OCI-M2 (cell line): ENCODE measurements at regions not wholly inside any gene's neighbourhood (a gene's known extent, or its start where the extent isn't known, plus 50 kb on each side); places are given as distances from the start of the nearest gene placed in this dataset.

Experiments used
- DNase-seq: peaks from one replicate; lab custom pipeline; 2025; ENCODE audit not compliant: unreplicated experiment; lab: John Stamatoyannopoulos, UW

GRCh38 chr17:36755586-36755985, 154.2 kb downstream of the MRM1 start:
- DNase-seq: no peak

- DNase-seq: no peak
Observed at GRCh38 chr17:36756695-36757094, 155.3 kb downstream of the MRM1 start.

GRCh38 chr17:36760425-36760824, 159.0 kb downstream of the MRM1 start:
- no peak for DNase-seq

GRCh38 chr17:36761203-36761950, 160.0 kb downstream of the MRM1 start:
- DNase-seq: no peak

DNA sequence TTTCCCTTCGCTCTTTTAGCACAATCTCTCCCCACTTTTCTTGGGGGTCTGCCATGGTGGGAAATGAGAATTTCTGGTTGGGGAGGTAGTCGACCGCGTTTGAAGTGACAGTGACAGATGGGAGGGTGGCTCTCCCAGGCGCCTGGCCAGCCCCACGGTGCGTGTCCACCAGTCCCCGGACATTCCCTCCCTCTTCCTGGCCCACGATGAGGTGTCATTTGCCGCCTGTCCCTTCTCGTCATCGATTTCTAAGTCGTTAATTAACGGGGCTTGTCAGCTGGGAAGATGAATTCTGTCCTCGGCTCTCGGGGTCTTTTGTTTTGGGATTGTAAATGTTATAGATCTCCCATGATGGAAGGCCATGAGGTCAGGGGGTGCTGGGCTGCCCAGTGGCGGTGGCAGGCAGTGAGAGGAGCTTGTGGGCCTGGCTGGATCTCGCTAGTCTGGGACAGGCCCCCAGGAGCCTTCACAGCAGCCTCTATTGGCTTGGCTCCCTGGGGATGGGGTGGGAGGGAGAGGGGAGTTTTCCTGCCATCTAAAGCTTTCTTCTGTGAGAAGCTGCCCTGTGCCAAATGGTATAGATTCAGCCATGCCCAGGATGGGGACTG, 164.2 kb downstream of the MRM1 start:
- no peak for DNase-seq

GRCh38 chr17:36768394-36768793, 167.0 kb downstream of the MRM1 start:
- DNase-seq: no peak

DNA sequence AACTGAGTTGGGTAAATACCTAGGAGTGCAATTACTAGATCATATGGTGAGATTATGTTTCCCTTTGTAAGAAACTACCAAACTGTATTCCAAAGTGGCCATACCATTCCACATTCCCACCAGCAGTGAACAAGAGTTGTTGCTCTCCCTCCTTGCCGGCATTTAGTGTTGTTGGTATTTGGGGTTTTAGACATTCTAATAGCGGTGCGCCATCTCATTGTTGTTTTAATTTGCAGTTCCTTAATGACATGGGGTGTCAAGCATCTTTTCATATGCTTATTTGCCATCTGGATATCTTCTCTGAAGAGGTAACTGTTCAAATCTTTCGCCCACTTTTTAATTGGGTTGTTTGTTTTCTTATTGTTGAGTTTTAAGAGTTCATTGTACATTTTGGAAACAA, 164.2 kb upstream of the LHX1 start:
- no peak for DNase-seq

DNA sequence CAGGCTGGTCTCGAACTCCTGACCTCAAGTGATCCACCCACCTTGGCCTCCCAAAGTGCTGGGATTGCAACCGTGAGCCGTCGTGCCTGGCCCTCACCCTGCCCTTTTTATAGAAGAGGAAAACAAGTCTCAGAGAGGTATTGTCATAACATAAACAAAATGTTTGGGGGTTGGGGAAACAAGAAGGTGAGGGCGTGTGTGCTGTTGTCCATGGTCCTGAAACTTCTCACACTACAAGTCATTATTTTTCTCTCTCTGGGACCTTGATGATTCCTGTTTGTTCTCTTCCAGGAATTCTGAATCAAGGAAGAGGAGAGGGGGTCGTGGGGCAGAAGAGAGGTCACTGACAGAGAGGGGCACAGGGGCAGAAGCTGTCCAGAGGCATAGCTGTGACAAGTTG, 160.2 kb upstream of the LHX1 start:
- DNase-seq: no peak

DNA sequence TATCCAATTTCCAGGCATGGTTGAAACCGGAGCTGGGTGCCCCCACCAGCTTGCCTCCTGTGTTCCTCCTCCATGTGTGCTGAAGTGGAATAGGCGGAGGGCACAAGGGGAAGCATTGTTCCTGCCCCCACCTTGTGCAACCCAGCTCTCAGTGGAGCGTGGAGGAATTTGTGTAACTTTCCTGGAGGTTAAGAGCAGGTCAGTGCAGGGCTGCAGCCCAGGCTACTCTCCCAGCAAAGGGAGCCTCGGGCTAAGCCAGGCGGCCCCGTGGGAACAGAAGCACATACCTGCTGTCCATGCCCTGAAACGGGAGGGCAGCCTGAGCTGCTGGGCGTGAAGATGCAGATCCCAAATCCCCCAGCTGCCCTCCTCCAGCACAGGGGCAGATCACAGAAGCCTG, 158.8 kb upstream of the LHX1 start:
- DNase-seq: no peak

- no peak for DNase-seq
Observed at GRCh38 chr17:36779550-36779949, 157.7 kb upstream of the LHX1 start.

GRCh38 chr17:36784633-36785032, 152.6 kb upstream of the LHX1 start:
- no peak for DNase-seq

DNA sequence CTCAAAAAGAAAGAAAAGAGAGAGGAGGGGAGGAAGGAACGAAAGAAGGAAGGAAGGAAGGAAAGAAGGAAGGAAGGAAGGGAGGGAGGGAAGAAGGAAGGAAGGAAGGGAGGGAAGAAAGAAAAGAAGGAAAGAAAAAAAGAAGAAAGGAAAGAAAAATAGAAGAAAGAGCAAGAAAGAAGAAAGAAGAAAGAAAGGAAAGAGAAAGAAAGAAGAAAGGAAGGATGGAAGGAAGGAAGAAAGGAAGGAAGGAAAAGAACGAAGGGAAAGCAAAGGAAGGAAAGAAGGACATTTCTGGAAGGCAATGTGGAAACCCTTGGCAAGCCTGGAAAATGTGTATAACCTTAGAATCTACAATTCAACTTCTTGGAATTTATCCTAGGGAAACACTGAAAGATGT, 150.4 kb upstream of the LHX1 start:
- no peak for DNase-seq

DNA sequence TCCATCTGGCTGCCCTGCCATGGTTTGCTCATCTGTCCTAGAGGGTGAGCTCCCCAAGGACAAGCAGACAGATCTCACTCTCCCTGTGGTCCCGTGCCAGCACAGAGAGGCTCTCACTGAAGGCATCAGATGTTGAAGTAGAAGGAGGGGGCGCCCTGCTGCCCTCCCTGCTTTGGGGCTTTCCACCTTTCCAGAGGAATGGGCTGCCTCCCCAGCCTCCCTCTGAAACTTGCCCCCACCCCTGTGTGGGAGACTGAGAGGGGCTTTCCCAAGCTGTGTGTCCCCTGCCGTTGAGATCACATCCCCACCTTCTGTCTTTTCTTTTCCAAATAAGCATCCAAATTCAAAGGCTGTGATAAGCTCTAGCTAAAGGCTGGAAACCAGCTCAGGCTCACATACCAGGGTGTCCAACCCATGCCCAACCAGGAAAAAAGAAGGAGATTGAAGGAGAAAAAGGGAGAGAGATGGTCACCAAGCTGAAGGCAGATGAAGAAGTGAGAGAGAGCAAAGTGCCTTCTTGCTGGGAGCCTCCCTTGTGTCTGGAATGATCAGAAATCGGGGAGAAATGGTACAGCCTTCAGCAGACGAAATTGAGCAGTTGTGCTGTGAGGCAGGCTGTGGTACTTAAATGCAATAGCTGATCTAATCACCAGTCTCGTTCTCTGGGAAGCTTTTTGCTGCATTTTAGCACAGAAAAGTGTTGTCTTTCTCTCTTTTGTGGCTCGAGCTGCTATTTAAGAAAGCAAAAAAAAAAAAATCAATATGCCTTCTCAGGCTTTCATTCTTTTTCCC, 145.9 kb upstream of the LHX1 start:
- DNase-seq: no peak

- DNase-seq: no peak
Observed at GRCh38 chr17:36791942-36792475, 145.3 kb upstream of the LHX1 start.

DNA sequence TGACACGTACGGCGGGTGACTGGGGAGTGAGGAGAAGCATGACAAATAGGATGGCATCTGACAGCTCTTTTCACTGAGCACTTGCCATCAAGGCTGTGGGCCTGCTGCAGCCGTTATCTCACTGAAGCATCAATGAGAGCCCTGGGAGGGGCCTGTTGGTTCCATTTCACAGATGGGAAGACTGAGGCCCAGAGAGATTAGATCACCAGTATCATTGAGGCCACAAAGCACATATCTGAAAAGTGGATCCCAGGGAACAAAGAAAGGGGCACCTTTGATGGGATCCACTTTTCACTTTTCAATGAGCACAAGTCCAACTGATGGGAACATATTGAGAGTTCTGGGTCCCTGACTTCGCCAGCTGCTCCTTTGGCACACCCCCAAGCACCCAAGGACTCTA, 144.4 kb upstream of the LHX1 start:
- no peak for DNase-seq

GRCh38 chr17:36793976-36794375, 143.3 kb upstream of the LHX1 start:
- no peak for DNase-seq

DNA sequence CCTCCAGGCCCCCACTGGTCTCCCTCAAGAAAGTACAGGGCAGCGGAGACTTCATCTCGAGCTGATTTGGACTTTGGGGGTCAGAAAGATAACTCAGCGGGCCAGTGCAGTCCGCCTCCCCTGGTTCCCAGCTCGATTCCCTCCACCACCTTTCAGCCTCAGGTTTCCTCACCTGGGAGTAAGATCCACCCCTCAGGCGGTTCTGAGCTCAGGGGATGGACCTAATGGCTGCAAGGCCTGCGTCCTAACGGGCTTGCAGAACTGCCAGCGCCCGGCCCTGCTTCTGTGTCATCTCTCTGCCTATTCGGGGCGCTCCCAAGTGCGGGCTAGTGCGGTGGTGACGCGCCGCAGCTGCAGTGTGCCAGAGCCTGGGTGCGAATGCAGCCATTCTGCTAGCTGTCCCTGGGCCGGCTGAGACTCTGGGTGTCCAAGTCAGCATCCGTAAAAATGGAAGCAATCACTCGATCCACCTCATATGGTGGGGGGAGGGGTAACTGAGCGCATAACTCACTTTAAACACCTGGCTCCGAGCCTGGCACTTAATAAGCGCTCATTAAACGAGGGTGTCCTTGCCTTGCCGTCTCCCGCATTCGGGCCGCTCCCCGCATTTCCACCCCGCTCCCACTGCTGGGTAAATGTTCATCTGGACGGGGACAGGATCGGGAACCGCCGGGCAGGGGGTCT, 129.6 kb upstream of the LHX1 start:
- DNase-seq: no peak

GRCh38 chr17:36808180-36808661, 129.1 kb upstream of the LHX1 start:
- DNase-seq: no peak

DNA sequence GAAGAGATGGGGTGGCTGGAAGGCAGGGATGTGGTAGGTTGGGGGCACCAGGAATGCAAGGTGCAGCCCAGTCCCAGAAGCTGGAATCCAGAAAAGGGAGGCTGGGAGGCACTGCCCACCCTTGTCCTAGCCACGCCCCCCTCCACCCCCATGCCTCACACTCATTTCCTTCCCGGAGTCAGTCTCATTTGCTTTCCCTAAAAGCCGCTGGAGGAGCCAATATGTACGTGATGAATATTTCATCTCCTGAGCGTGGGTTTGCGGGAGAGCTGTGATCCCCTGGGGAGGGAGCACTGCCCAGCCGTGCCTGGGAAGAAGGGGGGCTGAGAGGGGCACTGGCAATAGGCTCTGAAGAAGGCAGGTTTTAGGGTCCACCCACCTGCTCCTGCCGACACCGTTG, 124.5 kb upstream of the LHX1 start:
- no peak for DNase-seq

GRCh38 chr17:36813357-36813756, 123.9 kb upstream of the LHX1 start:
- no peak for DNase-seq

GRCh38 chr17:36813957-36814563, 123.2 kb upstream of the LHX1 start:
- DNase-seq: no peak
